ENCODE measurements at regions not wholly inside any gene's neighbourhood (a gene's known extent, or its start where the extent isn't known, plus 50 kb on each side); places are given as distances from the start of the nearest gene placed in this dataset.

DNA sequence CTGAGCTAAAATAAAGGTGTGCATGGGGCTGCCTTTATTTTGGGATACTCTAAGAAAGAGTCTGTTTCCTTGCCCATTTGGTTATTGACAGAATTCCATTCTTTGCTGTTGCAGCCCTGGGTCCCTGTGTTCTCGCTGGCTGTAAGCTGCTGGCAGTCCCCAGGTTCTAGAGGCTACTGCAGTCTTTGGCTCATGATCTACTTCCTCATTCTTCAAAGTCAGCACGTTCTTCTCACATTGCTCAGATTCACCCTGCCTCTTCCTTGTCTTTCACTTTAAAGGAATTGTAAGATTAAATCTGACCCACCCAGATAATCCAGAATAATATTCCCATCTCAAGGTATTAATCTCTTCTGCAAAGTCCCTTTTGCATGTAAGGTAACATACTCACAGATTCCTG lies 620.3 kb downstream of the CCSER2 start:
- Histone ChIP-seq H3K4me1 (ENCODE audit: insufficient read depth, low read length, poor library complexity, severe bottlenecking) (no peaks in the 10 kb centered on the region), H3K4me3 (ENCODE audit: low read depth, low read length, poor library complexity, severe bottlenecking) (no peak overlapping the region), H3K9me3 (ENCODE audit: low read depth, low read length, poor library complexity, severe bottlenecking) (no peaks in the 10 kb centered on the region), H3K27me3 (replicated peaks; ENCODE audit: insufficient read depth, low read depth, low read length, poor library complexity) (no peaks in the 10 kb centered on the region), H3K27ac (ENCODE audit: low read depth, low read length, poor library complexity, severe bottlenecking) (no peak overlapping the region), H3K36me3 (ENCODE audit: insufficient read depth, low read length, poor library complexity, severe bottlenecking) (no peaks in the 10 kb centered on the region)
- intact Hi-C loops (cut with micrococcal nuclease; ENCODE audit: unreplicated experiment) = no loop called here
- no peak for DNase-seq (ENCODE audit: low spot score)
- no TSS peak for BruUV-seq (replicated peaks)
- ChIA-PET CTCF (no interaction called here), POLR2A (ENCODE audit: low non-redundant PET) (no interaction called here)
- TF ChIP-seq EZH2 (IDR thresholded peaks at IDR 0.05; ENCODE audit: borderline replicate concordance, low read depth, low read length, poor library complexity, severe bottlenecking) (no peak), CTCF (conservative IDR thresholded peaks at IDR 0.05; ENCODE audit: low read depth, low read length) (no peak)

DNA sequence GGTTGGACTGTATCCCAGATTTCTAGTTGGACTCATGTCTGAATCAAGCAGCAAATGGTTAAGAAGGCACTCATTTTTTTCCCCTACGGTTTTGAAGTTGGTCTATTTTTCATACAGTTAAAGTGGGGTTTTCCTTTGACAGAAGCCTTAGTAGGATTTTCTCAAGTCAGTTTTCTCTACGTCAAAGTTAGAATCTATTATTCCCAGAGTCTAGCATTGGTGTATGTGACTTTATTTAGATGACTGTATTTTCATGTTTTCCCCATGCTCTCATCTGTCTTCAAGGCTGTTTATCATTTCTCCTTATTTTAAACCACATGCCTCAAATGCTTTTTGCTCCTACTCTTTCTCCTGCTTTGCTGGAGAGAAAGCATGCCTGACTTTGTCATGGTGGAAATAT lies 623.2 kb downstream of the CCSER2 start:
- intact Hi-C loops (cut with micrococcal nuclease; ENCODE audit: unreplicated experiment) = no loop called here
- no TSS peak for BruUV-seq (replicated peaks)
- POLR2A ChIA-PET (ENCODE audit: low non-redundant PET) = no interaction called here
- TF ChIP-seq CTCF (conservative IDR thresholded peaks at IDR 0.05; ENCODE audit: low read depth, low read length) = no peak
- TF ChIP-seq EZH2 (IDR thresholded peaks at IDR 0.05; ENCODE audit: borderline replicate concordance, low read depth, low read length, poor library complexity, severe bottlenecking) = no peak
- Histone ChIP-seq H3K4me1 (ENCODE audit: insufficient read depth, low read length, poor library complexity, severe bottlenecking) (no peaks in the 10 kb centered on the region), H3K27me3 (replicated peaks; ENCODE audit: insufficient read depth, low read depth, low read length, poor library complexity) (no peaks in the 10 kb centered on the region), H3K27ac (ENCODE audit: low read depth, low read length, poor library complexity, severe bottlenecking) (no peak overlapping the region), H3K9me3 (ENCODE audit: low read depth, low read length, poor library complexity, severe bottlenecking) (no peaks in the 10 kb centered on the region), H3K36me3 (ENCODE audit: insufficient read depth, low read length, poor library complexity, severe bottlenecking) (no peaks in the 10 kb centered on the region), H3K4me3 (ENCODE audit: low read depth, low read length, poor library complexity, severe bottlenecking) (no peak overlapping the region)
- CTCF ChIA-PET = no interaction called here
- no peak for DNase-seq (ENCODE audit: low spot score)

DNA sequence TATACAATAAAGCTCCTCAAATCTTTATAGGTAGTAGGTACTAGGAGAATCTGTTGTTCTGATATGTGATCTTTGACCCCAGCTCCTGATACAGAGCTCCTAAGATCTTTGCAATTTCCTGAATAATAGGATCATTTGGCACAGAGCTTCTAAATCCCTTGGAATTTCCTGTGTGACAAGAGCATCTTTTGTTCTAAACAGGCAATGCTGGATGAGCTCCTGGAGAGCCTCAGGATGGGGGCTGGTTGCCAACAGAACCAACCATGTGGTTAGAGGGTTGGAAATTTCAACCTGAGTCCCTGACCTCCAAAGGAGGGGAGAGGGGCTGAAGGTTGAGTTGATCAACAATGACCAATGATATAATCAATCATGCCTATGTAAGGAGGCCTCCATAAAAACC lies 629.0 kb downstream of the CCSER2 start:
- no peak overlapping the region for H3K4me3 ChIP-seq (ENCODE audit: low read depth, low read length, poor library complexity, severe bottlenecking)
- no peaks in the 10 kb centered on the region for H3K9me3 ChIP-seq (ENCODE audit: low read depth, low read length, poor library complexity, severe bottlenecking)
- H3K4me1 ChIP-seq (ENCODE audit: insufficient read depth, low read length, poor library complexity, severe bottlenecking) = no peaks in the 10 kb centered on the region
- intact Hi-C loops (cut with micrococcal nuclease; ENCODE audit: unreplicated experiment) = no loop called here
- POLR2A ChIA-PET (ENCODE audit: low non-redundant PET) = no interaction called here
- no peaks in the 10 kb centered on the region for H3K27me3 ChIP-seq (replicated peaks; ENCODE audit: insufficient read depth, low read depth, low read length, poor library complexity)
- H3K36me3 ChIP-seq (ENCODE audit: insufficient read depth, low read length, poor library complexity, severe bottlenecking) = no peaks in the 10 kb centered on the region
- BruUV-seq (replicated peaks) = no TSS peak
- DNase-seq (ENCODE audit: low spot score) = peak; percentile 49
- TF ChIP-seq EZH2 (IDR thresholded peaks at IDR 0.05; ENCODE audit: borderline replicate concordance, low read depth, low read length, poor library complexity, severe bottlenecking) (no peak), CTCF (conservative IDR thresholded peaks at IDR 0.05; ENCODE audit: low read depth, low read length) (no peak)
- no peak overlapping the region for H3K27ac ChIP-seq (ENCODE audit: low read depth, low read length, poor library complexity, severe bottlenecking)
- CTCF ChIA-PET = no interaction called here
